Activated CD8-positive, alpha-beta memory T cell treated with anti-CD3 and anti-CD28 coated beads for 4 hours (primary cell): ENCODE measurements at regions not wholly inside any gene's neighbourhood (a gene's known extent, or its start where the extent isn't known, plus 50 kb on each side); places are given as distances from the start of the nearest gene placed in this dataset.

ENCODE experiments used
- DNase-seq, 2 donors: peaks; one replicate each; pipeline ENCODE4 v3.0.0-alpha.2; 2020; ENCODE audit warnings: low read depth in 2 of 2

DNA sequence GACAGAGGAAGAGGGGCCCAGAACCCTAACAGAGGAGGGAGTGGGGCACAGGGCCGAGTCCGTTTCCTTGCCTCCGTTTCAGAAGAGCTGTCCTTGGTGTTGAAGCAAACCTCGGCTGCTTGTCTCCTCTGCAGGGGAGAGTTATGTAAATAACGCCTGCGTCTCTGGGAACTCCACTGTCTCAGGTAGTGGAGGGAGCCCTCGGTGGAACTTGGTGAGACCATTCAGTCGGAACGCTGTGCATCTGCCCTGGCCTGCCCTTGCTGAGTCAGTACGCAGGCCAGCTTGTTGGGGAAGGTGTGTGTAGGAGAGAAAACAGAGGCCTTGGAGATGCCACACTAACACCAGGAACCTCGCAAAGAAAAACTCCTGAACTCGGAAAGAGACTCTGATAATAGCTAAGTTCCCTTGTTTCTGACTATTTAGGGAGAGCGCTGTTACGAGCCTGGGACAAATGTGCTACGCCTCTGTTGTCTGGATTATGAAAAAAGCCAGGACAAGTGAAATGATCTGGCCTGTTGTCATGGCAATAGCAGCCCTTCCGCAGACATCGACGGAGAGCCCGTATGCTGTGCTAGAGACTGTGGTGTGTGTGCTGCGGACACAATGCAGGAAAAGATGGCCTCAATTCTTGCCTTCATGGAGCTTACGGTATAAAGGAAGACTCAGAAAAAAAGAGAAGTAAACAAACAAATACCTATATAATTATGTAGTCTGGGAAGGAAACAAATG lies 94.6 kb upstream of the AKT3 start:
- DNase-seq: no peak

DNA sequence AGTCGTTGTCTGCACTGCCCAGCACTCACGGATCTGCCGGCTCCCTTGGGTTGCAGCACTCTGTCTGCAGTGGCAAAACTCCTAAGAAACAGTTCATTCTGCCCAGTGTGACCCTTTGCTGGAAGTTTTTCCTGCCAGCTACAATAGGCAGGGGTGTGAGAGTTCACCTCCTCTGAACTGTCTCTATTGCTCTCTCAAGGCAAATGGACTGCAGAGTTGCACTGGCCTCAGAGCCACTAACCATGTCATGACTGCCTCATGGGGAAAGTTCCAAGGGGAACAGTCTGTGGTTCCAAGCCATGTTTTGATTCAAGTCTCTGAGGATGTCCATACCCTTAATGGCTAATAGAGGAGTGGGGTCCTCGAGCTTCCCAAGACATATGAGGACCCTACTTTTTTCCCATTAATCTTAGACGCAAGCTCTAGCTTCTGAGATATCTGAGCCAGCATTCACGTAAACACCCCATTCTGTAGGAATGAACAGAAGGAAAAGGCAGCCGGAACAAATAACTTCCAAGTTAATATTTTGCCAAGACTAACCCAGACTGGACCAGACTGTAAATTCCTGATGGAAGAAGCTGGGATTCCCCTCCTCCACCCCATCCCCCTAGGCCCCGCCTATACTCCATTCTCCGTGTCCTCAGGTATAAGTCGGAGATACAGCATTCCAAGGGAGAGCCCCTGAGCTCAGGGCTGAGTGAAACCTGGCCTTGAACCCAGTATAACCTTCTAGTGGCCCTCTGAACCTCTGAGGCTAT lies 93.8 kb upstream of the AKT3 start:
- DNase-seq: no peak

DNA sequence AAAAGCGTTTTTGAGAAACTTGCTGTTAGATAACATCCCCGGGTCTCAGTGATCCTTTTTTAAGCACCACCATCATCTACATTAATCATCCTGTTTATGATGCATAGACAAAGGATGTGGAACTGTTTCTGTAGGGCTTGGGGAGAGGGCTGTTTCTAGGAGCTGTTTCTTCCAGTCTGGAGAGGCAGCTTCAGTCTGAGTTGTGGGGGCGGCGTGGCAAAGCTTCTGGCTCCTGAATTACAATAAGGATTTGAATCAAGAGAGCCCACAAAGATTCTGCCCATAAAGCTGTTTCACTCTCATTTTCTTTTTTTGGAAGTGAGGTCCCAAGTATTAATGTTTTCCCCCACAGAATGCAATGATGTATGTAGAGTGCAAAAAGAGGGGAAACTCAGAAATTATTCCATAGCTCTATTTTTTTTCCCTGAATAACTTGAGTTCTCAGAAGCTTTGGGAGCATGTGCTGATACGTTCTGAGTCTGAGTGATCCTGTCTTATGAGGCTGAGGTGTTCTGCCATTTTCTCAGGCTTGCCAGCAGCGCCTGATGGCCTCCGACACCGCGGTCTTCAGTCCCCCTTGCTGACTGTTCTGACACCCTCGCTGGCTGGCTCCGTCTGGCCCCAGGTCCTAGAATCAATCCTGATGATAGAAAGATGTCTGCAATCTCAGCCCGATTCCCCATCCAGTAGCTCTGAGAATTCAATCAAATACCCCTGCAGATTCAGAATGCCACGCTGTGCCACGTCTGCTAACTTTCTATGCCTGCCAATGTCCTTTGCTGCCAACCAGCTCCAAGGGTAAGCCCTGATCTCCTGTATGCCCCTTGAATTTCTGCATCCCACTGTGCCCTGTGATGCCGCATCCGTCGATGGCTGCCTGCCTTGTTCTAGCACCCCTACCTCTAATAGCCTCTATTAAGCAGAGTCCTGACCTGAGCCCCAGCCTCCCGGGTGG lies 92.4 kb upstream of the AKT3 start:
- no peak for DNase-seq

DNA sequence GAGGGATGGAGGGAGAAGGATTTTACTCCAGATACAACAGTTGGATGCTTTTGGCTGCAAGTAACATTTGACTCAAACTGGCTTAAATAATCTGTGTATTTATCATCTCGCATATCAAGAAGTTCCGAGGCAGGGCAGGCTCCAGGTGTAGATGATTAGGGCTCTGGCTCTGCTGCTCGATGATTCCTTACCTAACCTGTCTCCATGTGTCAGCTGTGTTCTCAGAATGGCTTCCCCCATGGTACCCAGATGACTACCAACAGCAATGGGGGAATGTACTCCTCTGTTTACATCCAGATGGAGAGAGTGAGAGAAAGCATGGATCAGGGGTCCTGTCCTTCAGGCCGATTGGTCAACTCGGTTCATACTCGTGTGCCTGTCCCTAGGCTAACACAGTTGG lies 90.4 kb upstream of the AKT3 start:
- DNase-seq: no peak

DNA sequence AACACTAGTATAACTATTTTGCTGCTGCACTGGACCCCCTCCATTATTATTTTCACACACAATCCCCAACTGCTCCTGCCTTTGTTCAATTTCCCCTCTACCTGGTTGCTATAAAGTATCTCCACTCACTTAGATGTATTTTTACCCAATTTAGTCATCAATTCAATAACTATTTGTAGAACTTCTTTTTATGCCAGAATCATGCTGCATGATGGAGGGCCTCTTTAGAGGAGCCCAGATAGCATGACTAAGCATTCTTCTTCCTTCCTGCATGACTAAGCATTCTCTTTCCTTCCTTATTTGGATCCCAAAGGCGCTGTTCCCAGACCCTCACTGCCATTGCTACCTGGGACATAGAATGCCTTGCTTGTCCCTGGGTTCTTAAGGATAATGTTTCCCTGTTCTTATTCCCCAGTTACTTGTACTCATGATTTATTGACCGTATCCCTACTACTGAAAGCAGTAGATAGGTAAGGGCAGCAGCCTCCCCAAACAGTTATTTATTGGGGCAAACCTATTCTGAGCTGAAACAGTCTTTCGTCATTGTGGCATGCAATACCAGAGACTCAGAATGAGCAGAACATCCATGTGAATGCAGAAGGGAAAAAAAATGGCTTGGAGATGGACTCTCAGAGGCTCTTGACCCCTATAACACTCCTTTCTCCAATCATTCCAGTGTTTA lies 89.3 kb upstream of the AKT3 start:
- DNase-seq: no peak

DNA sequence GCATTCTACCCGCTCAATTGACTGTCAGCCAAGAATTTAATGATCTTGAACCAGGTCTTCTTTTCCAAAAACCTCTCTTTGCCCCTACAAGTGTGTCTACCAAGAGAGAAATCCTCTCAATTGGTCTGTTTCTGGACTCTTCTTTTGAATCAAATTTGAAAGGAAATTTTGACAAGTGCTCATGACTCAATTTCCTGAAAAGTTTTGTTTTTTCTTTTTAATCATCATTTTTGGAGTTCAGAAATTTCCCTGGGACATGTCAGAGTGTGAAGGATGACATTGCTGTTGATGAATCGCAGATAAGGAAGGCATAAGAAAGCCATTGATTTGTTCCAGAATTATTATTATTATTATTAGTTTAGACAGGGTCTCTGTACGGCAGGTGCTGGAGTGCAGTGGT lies 88.2 kb upstream of the AKT3 start:
- no peak for DNase-seq

DNA sequence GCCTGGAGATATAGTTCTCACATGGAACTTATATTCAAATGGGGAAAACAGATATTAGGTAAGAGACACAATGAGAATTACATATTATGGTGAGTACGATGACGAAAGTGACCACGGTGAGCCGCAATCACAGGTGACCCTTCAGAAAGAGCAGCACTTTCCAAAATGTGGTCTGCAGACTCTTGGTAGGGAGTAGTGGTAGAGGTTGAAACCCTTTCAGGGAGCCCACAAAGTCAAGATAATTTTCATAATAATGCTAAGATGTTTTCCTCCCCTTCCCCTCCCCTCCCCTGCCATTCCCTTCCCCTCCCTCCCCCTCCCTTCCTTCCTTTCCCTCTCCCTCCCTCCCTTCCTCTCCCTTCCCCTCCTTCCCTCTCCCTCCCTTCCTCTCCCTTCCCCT lies 83.5 kb upstream of the AKT3 start:
- no peak for DNase-seq

DNA sequence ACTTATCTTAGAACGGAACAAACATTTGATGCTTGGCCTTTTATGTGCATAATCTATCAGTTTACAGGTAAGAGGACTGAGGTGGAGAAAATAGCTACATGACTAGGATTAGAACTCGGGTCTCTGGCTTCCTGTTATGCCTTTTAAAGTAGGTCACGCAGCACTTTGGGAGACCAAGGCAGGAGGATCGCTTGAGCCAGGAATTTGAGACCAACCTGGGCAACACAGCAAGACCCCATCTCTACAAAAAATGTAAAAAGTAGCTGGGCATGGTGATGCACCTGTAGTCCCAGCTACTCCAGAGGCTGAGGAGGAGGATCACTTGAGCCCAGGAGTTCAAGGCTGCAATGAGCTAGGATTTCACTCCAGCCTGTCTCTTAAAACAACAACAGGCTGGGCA lies 81.9 kb upstream of the AKT3 start:
- DNase-seq: no peak

DNA sequence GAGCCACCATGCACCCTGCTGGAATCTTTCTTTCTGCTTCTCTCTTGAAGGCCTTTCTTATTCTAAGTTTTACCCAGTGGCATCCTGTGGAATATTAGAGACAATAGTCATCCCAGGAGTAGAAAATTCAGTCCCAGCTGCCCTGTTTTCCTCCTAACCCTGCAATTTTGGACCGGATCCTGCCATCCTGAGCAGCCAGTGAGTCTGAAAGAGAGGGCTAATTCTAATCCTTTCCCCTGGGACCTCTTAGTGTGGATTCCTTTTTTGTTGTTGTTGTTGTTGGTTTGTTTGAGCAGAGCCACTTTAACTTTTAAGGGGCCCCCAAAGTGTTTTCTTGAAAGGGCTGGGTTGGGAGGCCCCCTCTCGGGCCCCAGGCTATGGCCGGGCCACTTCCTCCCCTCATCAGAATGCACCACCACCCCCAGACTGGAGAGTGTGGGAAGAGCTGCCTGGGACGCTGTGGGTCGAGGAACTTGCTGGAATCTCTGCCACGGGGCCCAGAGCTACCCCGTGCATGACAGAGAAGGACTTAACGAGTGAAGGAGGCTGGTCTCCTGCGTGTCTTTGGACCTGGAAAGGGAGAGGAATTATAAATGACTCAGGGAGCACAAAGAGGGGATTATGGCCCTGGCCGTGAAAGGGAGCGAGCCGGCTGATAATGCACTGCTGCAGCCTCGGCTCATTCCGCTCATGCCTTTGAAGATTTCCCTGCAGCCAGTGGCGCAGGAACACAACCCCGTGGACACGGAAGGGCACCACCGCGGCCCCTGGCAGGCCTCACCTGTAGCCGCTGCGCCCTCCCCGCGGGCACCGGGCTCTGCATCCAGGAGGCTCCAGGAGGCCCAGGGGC lies 81.0 kb upstream of the AKT3 start:
- DNase-seq: no peak

DNA sequence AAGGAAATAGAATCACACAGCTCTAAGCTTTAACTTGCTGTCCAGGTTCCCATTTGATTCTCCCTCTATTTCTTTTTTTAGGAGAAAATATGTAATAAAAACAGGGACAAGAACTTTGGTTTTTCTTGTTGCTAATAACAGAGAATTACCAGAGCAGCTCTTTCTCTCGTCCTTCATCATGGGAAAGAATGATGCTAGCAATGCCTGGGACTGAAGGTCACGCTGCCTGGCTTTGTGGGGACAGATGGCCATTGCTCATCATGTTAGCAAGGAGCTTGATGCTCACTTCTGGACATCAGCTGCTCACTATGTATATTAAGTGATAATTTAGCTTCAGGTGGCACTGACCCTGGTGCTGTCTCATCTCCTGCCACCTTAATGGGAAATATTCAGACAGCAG lies 77.3 kb upstream of the AKT3 start:
- no peak for DNase-seq

DNA sequence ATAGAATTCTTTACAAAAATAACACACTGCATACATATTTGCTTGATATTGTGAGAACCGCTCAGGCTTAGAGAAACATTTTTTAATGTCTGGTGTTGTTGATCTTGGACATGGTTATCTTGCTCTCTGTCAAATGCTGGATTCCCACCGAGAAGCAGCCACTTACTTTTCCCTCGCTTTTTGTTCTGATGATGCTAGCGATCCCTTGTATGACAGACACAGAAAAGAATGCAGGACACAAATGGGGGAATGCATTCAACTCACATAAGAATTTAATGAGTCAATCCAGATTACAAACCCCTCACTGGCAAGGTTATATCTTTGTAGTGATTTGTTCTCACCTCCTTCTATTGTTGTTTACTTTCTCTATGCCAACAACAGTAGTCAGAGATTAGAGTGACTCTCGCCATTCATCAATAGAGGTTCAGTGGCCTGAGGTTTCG lies 76.8 kb upstream of the AKT3 start:
- DNase-seq: no peak

DNA sequence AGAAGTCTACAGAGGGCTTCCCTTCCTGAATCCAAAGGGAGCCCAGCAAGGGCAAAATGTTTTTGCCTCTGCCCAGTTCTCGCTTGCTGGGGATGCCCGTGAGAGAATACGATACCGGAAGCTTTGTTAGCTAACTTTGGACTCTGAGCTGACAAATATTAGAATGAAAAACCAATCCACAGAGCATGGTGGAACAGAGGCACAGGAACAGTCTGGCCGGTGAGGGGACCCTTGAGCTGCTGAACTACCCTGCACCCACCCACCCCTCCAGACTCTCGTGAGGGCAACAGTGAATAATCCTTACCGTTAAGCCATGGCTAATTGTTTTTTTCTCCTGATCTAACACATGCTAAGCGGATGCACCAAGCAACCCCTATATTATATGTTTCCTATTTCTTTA lies 76.3 kb upstream of the AKT3 start:
- DNase-seq: no peak

DNA sequence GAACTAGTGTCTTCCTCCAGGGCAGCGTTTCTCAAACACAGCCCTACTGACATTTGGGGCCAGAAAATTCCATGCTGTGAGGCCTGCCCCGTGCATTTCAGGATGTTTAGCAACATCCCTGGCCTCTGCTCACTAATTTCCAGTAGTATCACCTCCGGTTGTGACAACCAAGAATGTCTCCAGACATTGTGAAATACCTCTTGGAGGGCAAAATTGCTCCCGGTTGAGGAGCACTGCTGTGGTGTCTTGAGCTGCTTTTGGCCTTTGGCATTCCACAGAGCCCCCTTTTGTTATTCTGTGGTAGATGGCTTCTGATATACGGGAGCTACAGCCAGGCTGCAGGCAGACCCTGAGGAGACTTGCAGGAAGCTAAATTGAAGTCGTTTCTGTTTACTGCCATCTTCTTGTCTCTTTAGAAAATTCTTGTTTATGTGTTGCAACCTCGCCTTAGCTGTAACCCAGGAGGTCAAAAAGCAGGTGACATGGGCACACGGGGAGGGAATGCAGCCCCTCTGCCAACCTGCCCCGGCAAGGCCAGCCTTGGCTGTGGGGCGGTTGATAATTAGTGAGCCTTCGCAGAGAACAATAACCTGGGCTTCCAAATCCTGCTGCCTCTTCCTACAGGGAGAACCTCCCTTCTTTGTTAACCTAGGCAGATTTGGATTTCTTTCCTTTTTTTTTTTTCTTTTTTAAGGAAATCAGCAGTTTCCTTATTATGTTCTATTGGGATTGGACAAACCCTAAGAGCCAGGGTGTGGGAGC lies 74.7 kb upstream of the AKT3 start:
- no peak for DNase-seq

DNA sequence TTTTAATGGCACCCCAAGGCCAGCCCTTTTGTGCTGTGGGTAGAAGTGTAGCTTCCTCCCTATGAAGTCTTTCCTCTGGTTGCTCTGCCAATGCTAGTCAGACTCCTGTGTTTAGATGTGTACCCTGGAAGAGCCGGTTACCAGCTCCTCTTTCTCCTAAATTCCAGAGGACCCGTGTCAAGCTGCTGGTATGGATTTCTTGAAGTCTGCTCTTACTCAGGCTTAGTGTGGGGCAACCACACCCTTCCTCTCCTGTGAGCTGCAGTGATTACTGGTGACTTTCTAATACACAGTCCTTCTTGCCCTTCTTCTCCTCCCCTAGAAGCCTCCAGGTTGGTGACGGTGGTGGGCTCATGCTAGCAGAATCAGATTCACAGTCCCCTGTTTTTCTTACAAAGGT lies 74.1 kb upstream of the AKT3 start:
- no peak for DNase-seq

DNA sequence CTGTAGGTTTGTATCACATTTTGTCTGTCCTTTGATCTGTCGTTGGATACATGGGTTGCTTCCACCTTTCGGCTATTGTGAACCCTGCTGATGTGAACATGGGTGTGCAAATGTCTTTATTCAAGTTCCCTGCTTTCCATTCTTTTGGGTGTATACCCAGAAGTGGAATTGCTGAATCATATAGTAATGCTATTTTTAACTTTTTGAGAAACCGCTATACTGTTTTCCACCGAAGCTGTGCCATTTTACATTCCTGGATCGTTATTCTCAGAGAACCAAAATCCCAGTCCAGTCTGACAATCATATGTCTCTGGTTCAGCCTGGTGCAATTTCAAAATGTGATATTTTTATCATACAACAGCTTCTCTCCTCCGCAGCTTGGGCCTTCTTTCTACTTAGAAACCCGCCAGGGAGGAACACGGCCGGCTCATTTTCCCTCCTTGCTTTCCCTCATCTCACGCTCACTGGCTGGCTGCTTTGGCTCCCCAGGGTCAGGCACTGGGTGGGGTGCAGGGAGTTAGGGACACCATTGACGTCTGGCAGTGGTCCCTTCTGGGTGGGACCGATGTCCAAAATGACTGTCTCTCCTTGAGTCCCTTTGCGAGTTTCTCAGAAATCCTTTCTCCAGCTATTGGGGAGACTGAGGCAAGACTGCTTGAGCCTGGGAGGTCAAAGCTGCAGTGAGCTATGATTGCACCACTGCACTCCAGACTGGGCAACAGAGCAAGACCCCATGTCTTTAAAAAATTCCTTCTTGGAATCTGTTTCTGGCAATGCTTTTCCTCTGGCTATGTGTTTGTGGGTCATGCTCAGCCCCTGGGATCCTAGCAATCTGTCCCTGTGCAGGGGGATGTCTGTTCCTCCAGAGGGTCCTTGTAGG lies 73.5 kb upstream of the AKT3 start:
- DNase-seq: no peak

DNA sequence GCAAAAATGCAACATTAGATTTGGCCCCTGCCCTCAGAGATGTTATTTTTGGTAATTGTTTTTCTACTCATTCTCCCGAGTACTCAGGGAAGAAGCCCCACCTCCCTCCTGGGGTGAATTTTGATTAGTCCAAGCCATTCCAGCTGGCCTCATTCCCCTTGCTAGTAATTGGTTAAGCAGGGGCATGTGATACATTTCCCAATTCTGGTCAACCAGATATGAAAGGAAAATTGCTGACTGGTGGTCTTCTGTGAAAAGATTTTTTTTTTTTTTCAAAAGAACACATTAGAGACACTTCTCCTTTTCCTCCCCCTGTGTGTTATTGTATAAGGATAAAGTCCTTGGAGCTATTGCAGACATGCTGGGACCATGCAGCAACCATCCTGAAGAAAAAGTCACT lies 71.1 kb upstream of the AKT3 start:
- DNase-seq: no peak

DNA sequence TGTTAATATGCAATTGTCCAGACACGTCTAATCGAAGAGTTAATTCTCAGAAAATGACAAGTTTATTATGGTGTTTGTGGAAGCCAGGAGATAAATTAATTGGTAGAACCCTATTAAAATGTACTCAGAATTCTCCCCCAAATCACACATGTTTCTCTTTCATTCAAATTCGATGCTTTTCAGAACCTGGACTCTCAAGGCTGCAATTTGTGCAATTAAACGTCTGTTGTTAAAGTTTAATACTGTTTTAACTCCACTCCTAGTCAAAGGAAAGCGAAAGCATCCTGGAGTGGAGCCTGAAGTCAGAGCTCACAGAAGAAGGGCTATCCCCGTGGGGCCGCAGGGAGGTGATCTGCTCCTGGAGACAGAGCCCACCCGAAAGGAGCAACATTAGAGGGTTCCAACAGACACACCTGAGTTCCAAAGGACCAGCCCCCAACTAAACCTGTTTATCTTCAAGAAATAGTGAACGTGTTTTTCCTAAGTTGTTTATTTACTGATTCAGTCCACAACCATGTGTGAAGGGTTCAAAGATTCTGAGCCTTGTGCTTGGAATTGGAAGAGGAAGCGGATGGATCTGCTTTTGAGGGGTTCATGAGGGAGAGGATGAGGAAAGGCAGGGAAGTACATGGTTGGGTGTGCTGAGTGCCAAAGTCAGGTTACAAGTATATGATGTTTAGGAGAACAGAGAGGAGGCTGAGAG lies 68.0 kb upstream of the AKT3 start:
- no peak for DNase-seq

DNA sequence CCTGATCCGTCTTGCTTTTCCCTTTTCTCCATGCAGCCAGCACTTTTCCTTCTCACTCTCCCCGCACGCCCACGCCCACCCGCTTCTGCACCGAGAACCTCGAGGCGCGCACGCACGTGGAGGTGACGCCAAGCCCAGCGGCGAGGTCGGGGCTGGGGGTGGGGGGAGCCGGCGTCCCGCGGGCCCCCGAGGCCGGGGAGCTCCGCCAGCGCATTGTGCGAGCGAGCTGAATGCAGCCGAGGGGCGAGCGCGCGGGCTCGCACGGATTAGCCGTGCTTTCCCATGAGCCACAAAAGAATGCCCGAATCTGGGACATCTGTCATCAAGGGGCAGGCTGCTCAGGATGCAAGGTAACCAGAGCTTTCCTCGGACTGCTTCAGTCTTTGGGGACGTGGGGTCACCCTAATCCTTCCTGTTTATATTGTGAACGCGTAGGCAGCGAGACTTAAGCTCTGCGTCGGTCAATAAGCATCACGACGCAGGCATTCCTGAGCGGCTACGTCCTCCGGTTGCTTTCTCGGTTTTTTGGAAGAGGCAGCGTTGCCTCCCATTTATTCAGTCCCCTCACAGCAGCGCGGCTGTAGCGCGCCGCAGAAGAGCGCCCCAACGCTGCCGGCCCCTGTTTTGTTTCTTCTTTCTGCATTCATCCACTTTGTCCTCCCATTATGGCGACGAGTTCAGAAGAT lies 67.3 kb upstream of the AKT3 start:
- no peak for DNase-seq
